ENCODE measurements at regions not wholly inside any gene's neighbourhood (a gene's known extent, or its start where the extent isn't known, plus 50 kb on each side); places are given as distances from the start of the nearest gene placed in this dataset.

GRCh38 chr5:104444656-104445055 lies 882.1 kb upstream of the NUDT12 start:
- in situ Hi-C loops (cut with HindIII; ENCODE audit: low pct_ligation_motif_present, low sequenced_read_pairs), result no loop called here
- H3K27me3 ChIP-seq (replicated peaks), result no peaks in the 10 kb centered on the region
- no peak for DNase-seq
- no peak overlapping the region for H3K27ac ChIP-seq
- H3K4me3 ChIP-seq (ENCODE audit: low read depth, low read length), result no peak overlapping the region
- TF ChIP-seq CTCF (IDR thresholded peaks at IDR 0.05; ENCODE audit: low read depth, low read length, missing control alignments), result no peak
- no peaks in the 10 kb centered on the region for H3K36me3 ChIP-seq (replicated peaks)

DNA sequence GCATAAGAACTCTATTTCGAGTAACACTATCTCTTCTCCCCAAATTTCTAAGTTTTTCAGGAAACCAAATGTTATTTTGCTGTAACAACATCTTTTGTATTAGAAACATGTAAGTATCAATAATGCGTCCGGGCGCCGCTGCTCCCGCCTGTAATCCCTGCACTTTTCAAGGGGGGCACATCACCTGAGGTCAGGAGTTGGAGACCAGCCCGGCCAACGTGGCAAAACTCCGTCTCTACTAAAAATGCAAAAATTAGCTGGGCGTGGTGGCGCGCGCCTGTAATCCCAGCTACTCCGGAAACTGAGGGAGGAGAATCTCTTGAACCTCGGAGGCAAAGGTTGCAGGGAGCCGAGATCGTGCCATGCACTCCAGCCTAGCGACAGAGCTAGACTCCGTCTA lies 881.1 kb upstream of the NUDT12 start:
- TF ChIP-seq CTCF (IDR thresholded peaks at IDR 0.05; ENCODE audit: low read depth, low read length, missing control alignments), result no peak
- no peaks in the 10 kb centered on the region for H3K27me3 ChIP-seq (replicated peaks)
- in situ Hi-C loops (cut with HindIII; ENCODE audit: low pct_ligation_motif_present, low sequenced_read_pairs), result no loop called here
- no peak for DNase-seq
- H3K4me3 ChIP-seq (ENCODE audit: low read depth, low read length), result no peak overlapping the region
- no peak overlapping the region for H3K27ac ChIP-seq
- no peaks in the 10 kb centered on the region for H3K36me3 ChIP-seq (replicated peaks)

- in situ Hi-C loops (cut with HindIII; ENCODE audit: low pct_ligation_motif_present, low sequenced_read_pairs), result no loop called here
Observed at GRCh38 chr5:104431981-104432380, 869.4 kb upstream of the NUDT12 start.

DNA sequence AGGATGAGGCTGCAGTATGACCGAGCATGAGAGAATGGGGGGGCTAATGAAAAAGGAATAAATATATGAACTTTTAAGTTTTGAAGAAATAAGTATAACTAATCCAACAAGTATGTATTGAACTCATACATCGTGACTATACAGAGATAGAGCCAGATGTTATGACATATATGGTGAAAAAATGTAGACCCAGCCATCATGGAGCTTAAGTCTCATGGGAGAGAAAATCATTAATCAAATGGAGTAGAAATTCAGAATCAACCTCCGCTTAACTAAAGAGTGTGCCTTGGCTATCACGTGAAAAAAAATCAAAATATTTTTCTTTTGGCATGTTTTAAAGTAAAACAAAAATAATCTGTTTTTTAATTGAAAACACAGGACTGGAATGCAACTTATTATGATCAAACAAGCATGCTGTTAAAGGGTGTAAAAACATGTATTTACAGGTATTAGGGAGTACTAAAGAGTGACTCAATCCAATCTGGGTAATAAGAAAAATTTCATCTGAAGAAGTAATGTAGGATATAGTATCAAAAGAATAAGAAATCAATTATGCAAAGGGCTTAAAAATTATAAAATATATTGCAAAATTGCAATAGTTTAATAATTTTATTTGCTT lies 868.5 kb upstream of the NUDT12 start:
- no peak for TF ChIP-seq CTCF (IDR thresholded peaks at IDR 0.05; ENCODE audit: low read depth, low read length, missing control alignments)
- no peak for DNase-seq
- in situ Hi-C loops (cut with HindIII; ENCODE audit: low pct_ligation_motif_present, low sequenced_read_pairs), result no loop called here
- no peak overlapping the region for H3K4me3 ChIP-seq (ENCODE audit: low read depth, low read length)
- H3K36me3 ChIP-seq (replicated peaks), result no peaks in the 10 kb centered on the region
- no peak overlapping the region for H3K27ac ChIP-seq
- no peaks in the 10 kb centered on the region for H3K27me3 ChIP-seq (replicated peaks)

More at GRCh38 chr5:104431981-104432380, 869.4 kb upstream of the NUDT12 start:
- TF ChIP-seq CTCF (IDR thresholded peaks at IDR 0.05; ENCODE audit: low read depth, low read length, missing control alignments), result no peak
- H3K36me3 ChIP-seq (replicated peaks), result no peaks in the 10 kb centered on the region
- no peak overlapping the region for H3K4me3 ChIP-seq (ENCODE audit: low read depth, low read length)
- no peak overlapping the region for H3K27ac ChIP-seq
- H3K27me3 ChIP-seq (replicated peaks), result no peaks in the 10 kb centered on the region
- no peak for DNase-seq

- no peak overlapping the region for H3K4me3 ChIP-seq (ENCODE audit: low read depth, low read length)
- H3K27me3 ChIP-seq (replicated peaks), result no peaks in the 10 kb centered on the region
- H3K36me3 ChIP-seq (replicated peaks), result no peaks in the 10 kb centered on the region
- TF ChIP-seq CTCF (IDR thresholded peaks at IDR 0.05; ENCODE audit: low read depth, low read length, missing control alignments), result no peak
- H3K27ac ChIP-seq, result no peak overlapping the region
- no peak for DNase-seq
- in situ Hi-C loops (cut with HindIII; ENCODE audit: low pct_ligation_motif_present, low sequenced_read_pairs), result no loop called here
Observed at GRCh38 chr5:104429911-104430310, 867.3 kb upstream of the NUDT12 start.

GRCh38 chr5:104421431-104421830 lies 858.8 kb upstream of the NUDT12 start:
- Histone ChIP-seq H3K4me3 (ENCODE audit: low read depth, low read length) (no peak overlapping the region), H3K27me3 (replicated peaks) (no peaks in the 10 kb centered on the region), H3K36me3 (replicated peaks) (no peaks in the 10 kb centered on the region), H3K27ac (no peak overlapping the region)
- in situ Hi-C loops (cut with HindIII; ENCODE audit: low pct_ligation_motif_present, low sequenced_read_pairs), result no loop called here
- DNase-seq, result peak; percentile 32
- no peak for TF ChIP-seq CTCF (IDR thresholded peaks at IDR 0.05; ENCODE audit: low read depth, low read length, missing control alignments)
